HepG2 (cell line): ENCODE measurements at regions not wholly inside any gene's neighbourhood (a gene's known extent, or its start where the extent isn't known, plus 50 kb on each side); places are given as distances from the start of the nearest gene placed in this dataset.
"Not testable (repeated sequence)": the region's sequence is repeated elsewhere in the genome, so short reads cannot be mapped to it uniquely, and the experiment has no call there.

ENCODE experiments used
- ATAC-seq: fragments of 200-7000 bp; cut with Tn5 transposase; 3 replicates; pipeline ENCODE4 v1.9.1; 2020; ENCODE audit warnings: mild to moderate bottlenecking, moderate library complexity
- BruUV-seq: library from RNA; stranded (reverse); fragments of 400-500 nt; replicated peaks from 2 replicates; lab custom pipeline; 2021; lab: Mats Ljungman, UMichigan
- CTCF ChIA-PET: fragments of 300-600 bp; formaldehyde crosslinking; extraction: SDS; loops from one replicate; lab custom pipeline; 2021; ENCODE audit warnings: low total read pairs, inconsistent platforms, low intra/inter-chr PET ratio; lab: Yijun Ruan, JAX
- POLR2A ChIA-PET: fragments of 350-600 bp; sonication (Branson Sonifier 250); formaldehyde crosslinking; loops from one replicate; lab custom pipeline; 2020; ENCODE audit warnings: antibody characterized with exemption, inconsistent platforms; lab: Yijun Ruan, JAX
- DNase-seq: peaks from one replicate; pipeline ENCODE4 v3.0.0-alpha.2; 2015; ENCODE audit warnings: low spot score
- FAIRE-seq: peaks from 3 replicates; lab custom pipeline; 2011; peaks lifted over from hg19 to GRCh38; lab: Jason Lieb, UNC
- H2AFZ ChIP-seq: one replicate; pipeline ENCODE4 v1.6.1; 2011; ENCODE audit warnings: low read length, inconsistent platforms
- H3K27ac ChIP-seq: fragments of 300-600 bp; 3 replicates; pipeline ENCODE4 v1.8.0; 2011; ENCODE audit warnings: mixed run types, mild to moderate bottlenecking, mixed read lengths, low read length, inconsistent platforms; ENCODE audit not compliant: insufficient read depth; ENCODE audit errors: extremely low read length
- H3K27me3 ChIP-seq, 2 experiments: fragments of 200-600 bp in 1 of 2; 2 replicates in 1 of 2; 3 replicates in 1 of 2; pipeline versions ENCODE4 v1.6.0 to v1.8.0; 2011; ENCODE audit warnings: low read length in 2 of 2, mild to moderate bottlenecking in 2 of 2, moderate library complexity in 2 of 2, inconsistent platforms in 1 of 2; ENCODE audit not compliant: insufficient read depth in 2 of 2, control insufficient read depth in 1 of 2
- H3K36me3 ChIP-seq, 2 experiments: fragments of 200-600 bp in 1 of 2; replicated peaks in 1 of 2; 2 replicates in 1 of 2; 3 replicates in 1 of 2; pipeline versions ENCODE4 v1.5.1 to v1.8.0; 2011; ENCODE audit warnings: low read length in 2 of 2, inconsistent platforms in 1 of 2; ENCODE audit not compliant: insufficient read depth in 2 of 2, control insufficient read depth in 1 of 2
- H3K4me1 ChIP-seq: 2 replicates; pipeline ENCODE4 v1.5.1; 2012; ENCODE audit warnings: low read length, inconsistent platforms; ENCODE audit not compliant: insufficient read depth
- H3K4me2 ChIP-seq: 2 replicates; pipeline ENCODE4 v1.6.0; 2011; ENCODE audit warnings: low read depth, low read length, inconsistent platforms
- H3K4me3 ChIP-seq, 3 experiments: fragments of 200-600 bp in 1 of 3; sonication (generic), shearing (Covaris generic) in 1 of 3; replicated peaks in 1 of 3; 2 replicates each; pipeline ENCODE4 v1.5.1; 2011 to 2016; ENCODE audit warnings: low read length in 3 of 3, inconsistent platforms in 2 of 3, low read depth in 2 of 3, mild to moderate bottlenecking in 2 of 3, control low read depth in 1 of 3, mixed read lengths in 1 of 3; ENCODE audit not compliant: insufficient read depth in 1 of 3
- H3K79me2 ChIP-seq: one replicate; pipeline ENCODE4 v1.6.1; 2011; ENCODE audit warnings: low read length, inconsistent platforms; ENCODE audit not compliant: insufficient read depth
- H3K9ac ChIP-seq: 2 replicates; pipeline ENCODE4 v1.6.0; 2011; ENCODE audit warnings: mild to moderate bottlenecking, low read depth, low read length, inconsistent platforms; ENCODE audit not compliant: insufficient read depth
- H3K9me3 ChIP-seq: 2 replicates; pipeline ENCODE4 v1.5.1; 2012; ENCODE audit warnings: mild to moderate bottlenecking, low read length
- H4K20me1 ChIP-seq: 2 replicates; pipeline ENCODE4 v1.6.0; 2011; ENCODE audit warnings: inconsistent platforms, mild to moderate bottlenecking, low read length, moderate library complexity; ENCODE audit not compliant: insufficient read depth
- ADNP ChIP-seq: sonication (generic); formaldehyde crosslinking; IDR thresholded peaks from 2 replicates; pipeline ENCODE4 v1.4.0; 2020; ENCODE audit warnings: missing genetic modification reagents
- BRF2 ChIP-seq: sonication (generic); formaldehyde crosslinking; IDR thresholded peaks from 2 replicates; pipeline ENCODE4 v1.8.1; 2022; ENCODE audit warnings: mild to moderate bottlenecking, missing genetic modification reagents
- RARG ChIP-seq: sonication (generic); formaldehyde crosslinking; IDR thresholded peaks from 2 replicates; pipeline ENCODE4 v1.4.0; 2020; ENCODE audit warnings: low read depth, mild to moderate bottlenecking, missing genetic modification reagents
- SRSF9 ChIP-seq: fragments of 200-400 bp; formaldehyde crosslinking; IDR thresholded peaks from 2 replicates; pipeline ENCODE4 v1.6.1; 2018; ENCODE audit warnings: borderline replicate concordance, mild to moderate bottlenecking, low read depth, low read length; ENCODE audit not compliant: insufficient read depth, poor library complexity, severe bottlenecking
- STAT6 ChIP-seq: sonication (generic); formaldehyde crosslinking; IDR thresholded peaks from 2 replicates; pipeline ENCODE4 v1.4.0; 2020; ENCODE audit warnings: missing genetic modification reagents, mild to moderate bottlenecking, borderline replicate concordance
- ZBTB25 ChIP-seq: IDR thresholded peaks from 2 replicates; pipeline ENCODE4 v1.6.1; 2018; ENCODE audit warnings: missing genetic modification reagents
- ZNF296 ChIP-seq: sonication (generic); formaldehyde crosslinking; conservative IDR thresholded peaks from 2 replicates; pipeline ENCODE4 v1.5.0; 2020; ENCODE audit warnings: mild to moderate bottlenecking, missing genetic modification reagents
- ZNF503 ChIP-seq: sonication (generic); formaldehyde crosslinking; IDR thresholded peaks from 2 replicates; pipeline ENCODE4 v1.4.0; 2020; ENCODE audit warnings: missing genetic modification reagents
- ZNF557 ChIP-seq: sonication (generic); formaldehyde crosslinking; IDR thresholded peaks from 2 replicates; pipeline ENCODE4 v1.4.0; 2020; ENCODE audit warnings: missing genetic modification reagents
- ZNF615 ChIP-seq: sonication (generic); formaldehyde crosslinking; IDR thresholded peaks from 2 replicates; pipeline ENCODE4 v1.5.0; 2020; ENCODE audit warnings: mild to moderate bottlenecking, missing genetic modification reagents, borderline replicate concordance
- ZNF792 ChIP-seq: IDR thresholded peaks from 2 replicates; pipeline ENCODE4 v1.6.1; 2016
- WGBS: methylation state at CpG from one replicate; pipeline ENCODE4 v1.1.6; 2017; ENCODE audit warnings: low lambda C conversion rate; 5-methylcytosine and 5-hydroxymethylcytosine counted together
- in situ Hi-C: cut with HindIII; loops from 2 replicates; pipeline ENCODE4 v1.10.0; 2017; ENCODE audit warnings: low pct_unique_long_range_greater_than_20kb; ENCODE audit not compliant: extremely low pct_ligation_motif_present
- intact Hi-C: fragments of 100-400 bp; cut with micrococcal nuclease; formaldehyde crosslinking; loops from one replicate; pipeline ENCODE4 v1.10.0; 2022; ENCODE audit not compliant: unreplicated experiment

- Histone ChIP-seq H4K20me1 (no peaks in the 10 kb centered on the region), H3K79me2 (no peaks in the 10 kb centered on the region), H3K4me3 (no peak overlapping the region), H3K4me1 (no peaks in the 10 kb centered on the region), H3K36me3 (no peaks in the 10 kb centered on the region), H3K9me3 (no peaks in the 10 kb centered on the region), H3K4me2 (no peak overlapping the region), H3K9ac (no peak overlapping the region), H3K27ac (no peak overlapping the region), H2AFZ (no peak overlapping the region), H3K27me3 (no peaks in the 10 kb centered on the region; a peak in 1 of 5 replicates)
- intact Hi-C loops: no loop called here
- ChIA-PET CTCF (no interaction called here), POLR2A (no interaction called here)
- no peak for FAIRE-seq
- ATAC-seq: no peak
- TF ChIP-seq BRF2 (CRISPR knock-in tag): no peak
- no peak for TF ChIP-seq ZNF792 (CRISPR knock-in tag)
- TF ChIP-seq ZNF503 (CRISPR knock-in tag): no peak
- no peak for TF ChIP-seq ZBTB25
- no peak for TF ChIP-seq ZNF615 (CRISPR knock-in tag)
- no peak for TF ChIP-seq ZNF557 (CRISPR knock-in tag)
- TF ChIP-seq STAT6: no peak
- TF ChIP-seq SRSF9: no peak
- TF ChIP-seq RARG (CRISPR knock-in tag): no peak
- no peak for TF ChIP-seq ZNF296 (CRISPR knock-in tag)
- no peak for TF ChIP-seq ADNP
- DNase-seq: no peak
- in situ Hi-C loops: no loop called here
- WGBS: 50% methylated on average over 4 of the region's 4 CpGs
- no TSS peak for BruUV-seq
Measured at GRCh38 chr12:68483592-68484383, 126.9 kb upstream of the RAP1B start.

GRCh38 chr12:68484578-68484977 lies 126.1 kb upstream of the RAP1B start:
- H3K79me2 ChIP-seq, H3K27ac ChIP-seq, H3K4me1 ChIP-seq, H3K9ac ChIP-seq, H3K4me2 ChIP-seq, BruUV-seq, DNase-seq, intact Hi-C loops, CTCF ChIA-PET, H2AFZ ChIP-seq, H3K36me3 ChIP-seq, in situ Hi-C loops, ATAC-seq, H4K20me1 ChIP-seq, POLR2A ChIA-PET, H3K27me3 ChIP-seq, H3K9me3 ChIP-seq, FAIRE-seq, H3K4me3 ChIP-seq: not testable (repeated sequence)
- WGBS: 31% methylated on average over 5 of the region's 6 CpGs
